ENCODE measurements at regions not wholly inside any gene's neighbourhood (a gene's known extent, or its start where the extent isn't known, plus 50 kb on each side); places are given as distances from the start of the nearest gene placed in this dataset.

DNA sequence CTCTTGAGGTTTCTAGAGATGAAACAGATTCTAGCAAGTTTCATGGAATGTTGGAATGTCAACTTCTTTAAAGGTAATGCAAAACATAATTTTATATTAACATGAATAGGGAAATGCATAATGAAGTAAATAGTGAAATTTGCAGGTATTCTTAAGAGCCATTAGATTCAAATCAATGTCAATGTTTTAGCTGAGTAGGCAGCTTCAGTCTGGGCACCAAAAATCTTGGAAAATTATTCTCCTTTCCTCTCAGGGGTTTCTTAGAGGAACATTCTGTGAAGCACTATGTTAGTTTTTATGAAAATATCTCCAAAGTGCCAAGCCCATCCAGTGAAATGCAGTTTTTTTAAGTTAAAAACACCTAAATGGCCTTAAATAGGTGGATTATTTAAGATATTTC, 300.8 kb downstream of the PAX1 start:
- TF ChIP-seq YY1 (IDR thresholded peaks at IDR 0.05; ENCODE audit: insufficient read depth, insufficient read length) (no peak), ZNF274 (IDR thresholded peaks at IDR 0.05; ENCODE audit: low read depth, low read length) (no peak), SUZ12 (IDR thresholded peaks at IDR 0.05; ENCODE audit: extremely low read depth, insufficient read depth, insufficient read length) (no peak)

GRCh38 chr20:22005535-22005934, 300.1 kb downstream of the PAX1 start:
- Histone ChIP-seq H3K27me3 (ENCODE audit: insufficient read depth, insufficient read length) (no peaks in the 10 kb centered on the region), H3K36me3 (ENCODE audit: insufficient read depth, insufficient read length, low read length) (no peaks in the 10 kb centered on the region), H3K4me3 (ENCODE audit: insufficient read length, low read depth) (no peak overlapping the region), H3K9ac (ENCODE audit: insufficient read length, low read depth) (no peak overlapping the region), H3K4me1 (ENCODE audit: insufficient read depth, insufficient read length) (no peaks in the 10 kb centered on the region), H3K9me3 (ENCODE audit: insufficient read depth, low read length) (peaks cover 6% of the 10 kb centered on the region; the same call in 1 of the 2 replicates)
- no peak for DNase-seq (ENCODE audit: low read depth, low spot score)
- TF ChIP-seq ZNF274 (IDR thresholded peaks at IDR 0.05; ENCODE audit: low read depth, low read length) (no peak), YY1 (IDR thresholded peaks at IDR 0.05; ENCODE audit: insufficient read depth, insufficient read length) (no peak), SUZ12 (IDR thresholded peaks at IDR 0.05; ENCODE audit: extremely low read depth, insufficient read depth, insufficient read length) (no peak)

More for the DNA sequence above, 300.8 kb downstream of the PAX1 start:
- H3K9ac ChIP-seq (ENCODE audit: insufficient read length, low read depth), result no peak overlapping the region
- no peak for DNase-seq (ENCODE audit: low read depth, low spot score)
- H3K4me1 ChIP-seq (ENCODE audit: insufficient read depth, insufficient read length), result no peaks in the 10 kb centered on the region
- H3K4me3 ChIP-seq (ENCODE audit: insufficient read length, low read depth), result no peak overlapping the region
- H3K9me3 ChIP-seq (ENCODE audit: insufficient read depth, low read length), result peaks cover 6% of the 10 kb centered on the region; the same call in 1 of the 2 replicates
- H3K36me3 ChIP-seq (ENCODE audit: insufficient read depth, insufficient read length, low read length), result no peaks in the 10 kb centered on the region
- no peaks in the 10 kb centered on the region for H3K27me3 ChIP-seq (ENCODE audit: insufficient read depth, insufficient read length)

DNA sequence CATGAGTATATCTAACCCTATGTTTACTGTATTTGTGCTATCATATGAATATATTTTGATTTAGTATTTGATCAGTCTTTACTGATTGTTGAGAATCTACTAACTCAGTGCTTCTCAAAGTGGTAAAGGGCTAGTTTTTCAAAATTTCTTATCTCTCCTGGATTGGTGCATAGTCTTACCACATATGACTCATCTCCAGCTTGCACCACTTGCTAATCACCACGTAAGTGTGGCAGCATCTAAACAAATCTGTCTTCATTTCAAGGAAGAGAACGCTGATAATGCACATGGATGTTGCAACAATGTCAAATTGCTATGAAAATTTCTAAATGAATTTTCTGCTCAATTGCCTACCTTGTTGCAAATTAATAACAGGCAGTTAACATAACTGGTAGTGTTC, 299.5 kb downstream of the PAX1 start:
- H3K4me3 ChIP-seq (ENCODE audit: insufficient read length, low read depth), result no peak overlapping the region
- H3K9me3 ChIP-seq (ENCODE audit: insufficient read depth, low read length), result peaks cover 6% of the 10 kb centered on the region; the same call in 1 of the 2 replicates
- no peak for TF ChIP-seq ZNF274 (IDR thresholded peaks at IDR 0.05; ENCODE audit: low read depth, low read length)
- no peak overlapping the region for H3K9ac ChIP-seq (ENCODE audit: insufficient read length, low read depth)
- no peaks in the 10 kb centered on the region for H3K36me3 ChIP-seq (ENCODE audit: insufficient read depth, insufficient read length, low read length)
- DNase-seq (ENCODE audit: low read depth, low spot score), result no peak
- no peaks in the 10 kb centered on the region for H3K4me1 ChIP-seq (ENCODE audit: insufficient read depth, insufficient read length)
- H3K27me3 ChIP-seq (ENCODE audit: insufficient read depth, insufficient read length), result no peaks in the 10 kb centered on the region

DNA sequence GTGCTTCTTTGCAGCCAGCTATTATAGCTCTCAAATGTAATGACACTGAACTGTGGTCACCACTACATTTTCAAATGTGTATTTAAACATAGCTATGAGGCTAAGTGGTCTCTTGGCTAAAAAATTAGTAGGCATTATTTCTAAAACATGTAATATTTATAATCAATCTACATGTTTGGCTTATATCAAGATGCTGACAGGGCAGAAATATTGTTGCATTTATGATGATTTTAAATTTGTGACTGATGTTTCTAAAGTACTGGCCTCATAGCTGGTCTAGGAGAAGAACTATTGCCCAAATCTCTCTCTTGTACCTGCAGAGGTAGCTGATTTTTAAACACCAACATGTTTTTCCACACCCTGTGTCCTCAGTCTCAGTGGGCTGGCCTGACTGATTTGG, 298.2 kb downstream of the PAX1 start:
- H3K9ac ChIP-seq (ENCODE audit: insufficient read length, low read depth), result no peak overlapping the region
- H3K4me1 ChIP-seq (ENCODE audit: insufficient read depth, insufficient read length), result no peaks in the 10 kb centered on the region
- 0 out of 2 replicates have a peak, but pooled peaks cover under 1% of the 10 kb centered on the region for H3K9me3 ChIP-seq (ENCODE audit: insufficient read depth, low read length)
- no peaks in the 10 kb centered on the region for H3K36me3 ChIP-seq (ENCODE audit: insufficient read depth, insufficient read length, low read length)
- no peak overlapping the region for H3K4me3 ChIP-seq (ENCODE audit: insufficient read length, low read depth)
- no peak for DNase-seq (ENCODE audit: low read depth, low spot score)
- no peaks in the 10 kb centered on the region for H3K27me3 ChIP-seq (ENCODE audit: insufficient read depth, insufficient read length)
- TF ChIP-seq YY1 (IDR thresholded peaks at IDR 0.05; ENCODE audit: insufficient read depth, insufficient read length) (no peak), SUZ12 (IDR thresholded peaks at IDR 0.05; ENCODE audit: extremely low read depth, insufficient read depth, insufficient read length) (no peak), ZNF274 (IDR thresholded peaks at IDR 0.05; ENCODE audit: low read depth, low read length) (no peak)

DNA sequence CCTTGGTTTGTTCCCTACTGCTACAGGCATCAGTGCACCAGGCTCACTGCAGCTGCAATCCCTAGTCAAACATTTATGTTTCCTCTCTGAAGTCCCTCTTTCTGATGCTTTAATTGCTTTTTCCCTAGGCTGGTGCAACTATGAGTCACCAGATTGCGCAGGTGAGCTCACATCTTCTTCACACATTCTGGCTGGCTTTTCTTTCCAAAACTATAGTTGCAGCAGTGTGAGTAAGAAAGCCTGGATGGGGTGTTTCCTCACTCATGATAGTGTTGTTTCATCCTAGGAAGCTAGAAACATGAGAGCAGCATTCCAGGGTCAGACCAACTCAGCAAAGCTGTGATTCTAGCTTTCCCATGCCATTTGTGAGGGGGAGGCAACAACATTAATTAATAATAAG, 296.4 kb downstream of the PAX1 start:
- Histone ChIP-seq H3K9me3 (ENCODE audit: insufficient read depth, low read length) (no peaks in the 10 kb centered on the region), H3K9ac (ENCODE audit: insufficient read length, low read depth) (no peak overlapping the region), H3K27me3 (ENCODE audit: insufficient read depth, insufficient read length) (no peaks in the 10 kb centered on the region), H3K4me3 (ENCODE audit: insufficient read length, low read depth) (no peak overlapping the region), H3K4me1 (ENCODE audit: insufficient read depth, insufficient read length) (no peaks in the 10 kb centered on the region), H3K36me3 (ENCODE audit: insufficient read depth, insufficient read length, low read length) (no peaks in the 10 kb centered on the region)
- TF ChIP-seq ZNF274 (IDR thresholded peaks at IDR 0.05; ENCODE audit: low read depth, low read length) (no peak), SUZ12 (IDR thresholded peaks at IDR 0.05; ENCODE audit: extremely low read depth, insufficient read depth, insufficient read length) (no peak), YY1 (IDR thresholded peaks at IDR 0.05; ENCODE audit: insufficient read depth, insufficient read length) (no peak)
- DNase-seq (ENCODE audit: low read depth, low spot score), result no peak

DNA sequence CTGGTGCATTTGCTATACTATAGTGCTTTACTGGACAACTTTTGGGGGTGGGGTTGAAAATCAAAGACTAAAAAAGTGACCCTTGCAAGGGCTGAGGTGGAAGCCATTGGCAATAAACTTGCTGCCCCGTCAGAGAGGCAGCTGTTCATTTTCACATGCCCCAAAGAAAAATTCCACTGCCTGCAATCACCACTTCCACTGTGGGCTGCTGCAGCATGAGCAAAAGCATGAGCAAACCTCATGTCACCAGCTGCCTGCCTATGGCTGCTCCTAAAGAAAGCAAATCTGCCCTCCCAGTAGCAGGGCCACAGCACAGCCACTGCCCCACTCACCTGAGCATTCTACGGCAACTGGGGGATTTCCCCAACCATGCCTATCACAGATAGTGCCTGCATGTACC, 290.0 kb downstream of the PAX1 start:
- H3K4me3 ChIP-seq (ENCODE audit: insufficient read length, low read depth), result no peak overlapping the region
- H3K9ac ChIP-seq (ENCODE audit: insufficient read length, low read depth), result no peak overlapping the region
- no peak for DNase-seq (ENCODE audit: low read depth, low spot score)
- H3K36me3 ChIP-seq (ENCODE audit: insufficient read depth, insufficient read length, low read length), result no peaks in the 10 kb centered on the region
- no peaks in the 10 kb centered on the region for H3K27me3 ChIP-seq (ENCODE audit: insufficient read depth, insufficient read length)
- TF ChIP-seq ZNF274 (IDR thresholded peaks at IDR 0.05; ENCODE audit: low read depth, low read length) (no peak), SUZ12 (IDR thresholded peaks at IDR 0.05; ENCODE audit: extremely low read depth, insufficient read depth, insufficient read length) (no peak), YY1 (IDR thresholded peaks at IDR 0.05; ENCODE audit: insufficient read depth, insufficient read length) (no peak)
- no peaks in the 10 kb centered on the region for H3K9me3 ChIP-seq (ENCODE audit: insufficient read depth, low read length)
- H3K4me1 ChIP-seq (ENCODE audit: insufficient read depth, insufficient read length), result no peaks in the 10 kb centered on the region

- Histone ChIP-seq H3K9ac (ENCODE audit: insufficient read length, low read depth) (no peak overlapping the region), H3K4me3 (ENCODE audit: insufficient read length, low read depth) (no peak overlapping the region), H3K27me3 (ENCODE audit: insufficient read depth, insufficient read length) (no peaks in the 10 kb centered on the region), H3K36me3 (ENCODE audit: insufficient read depth, insufficient read length, low read length) (no peaks in the 10 kb centered on the region), H3K4me1 (ENCODE audit: insufficient read depth, insufficient read length) (no peaks in the 10 kb centered on the region), H3K9me3 (ENCODE audit: insufficient read depth, low read length) (no peaks in the 10 kb centered on the region)
- DNase-seq (ENCODE audit: low read depth, low spot score), result no peak
- TF ChIP-seq SUZ12 (IDR thresholded peaks at IDR 0.05; ENCODE audit: extremely low read depth, insufficient read depth, insufficient read length), result no peak
- no peak for TF ChIP-seq YY1 (IDR thresholded peaks at IDR 0.05; ENCODE audit: insufficient read depth, insufficient read length)
- no peak for TF ChIP-seq ZNF274 (IDR thresholded peaks at IDR 0.05; ENCODE audit: low read depth, low read length)
Measured at GRCh38 chr20:21994203-21994602, 288.7 kb downstream of the PAX1 start.

DNA sequence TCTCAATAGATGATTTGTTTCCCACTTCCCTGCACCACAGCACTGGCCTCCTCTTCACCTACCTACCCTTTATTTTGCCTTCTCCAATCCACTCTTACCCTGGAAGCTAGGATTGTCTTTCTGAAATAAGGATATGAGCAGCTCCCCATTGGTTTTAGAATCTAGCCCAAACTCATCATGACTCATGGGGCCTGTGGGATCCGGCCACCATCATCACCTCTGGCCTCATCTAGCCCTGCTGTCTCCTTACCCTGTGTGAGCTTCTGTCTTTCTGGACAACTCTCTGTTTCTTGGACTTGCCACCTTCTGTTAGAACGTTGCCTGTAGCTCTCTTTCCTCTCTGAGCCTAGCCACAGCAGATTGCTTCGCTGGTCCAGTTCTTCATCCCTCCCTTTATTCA, 277.1 kb downstream of the PAX1 start:
- no peak overlapping the region for H3K9ac ChIP-seq (ENCODE audit: insufficient read length, low read depth)
- no peaks in the 10 kb centered on the region for H3K36me3 ChIP-seq (ENCODE audit: insufficient read depth, insufficient read length, low read length)
- H3K9me3 ChIP-seq (ENCODE audit: insufficient read depth, low read length), result no peaks in the 10 kb centered on the region
- TF ChIP-seq SUZ12 (IDR thresholded peaks at IDR 0.05; ENCODE audit: extremely low read depth, insufficient read depth, insufficient read length) (no peak), YY1 (IDR thresholded peaks at IDR 0.05; ENCODE audit: insufficient read depth, insufficient read length) (no peak), ZNF274 (IDR thresholded peaks at IDR 0.05; ENCODE audit: low read depth, low read length) (no peak)
- H3K4me1 ChIP-seq (ENCODE audit: insufficient read depth, insufficient read length), result no peaks in the 10 kb centered on the region
- no peak overlapping the region for H3K4me3 ChIP-seq (ENCODE audit: insufficient read length, low read depth)
- no peak for DNase-seq (ENCODE audit: low read depth, low spot score)
- no peaks in the 10 kb centered on the region for H3K27me3 ChIP-seq (ENCODE audit: insufficient read depth, insufficient read length)
